SJSA1 (cell line): ENCODE measurements at regions not wholly inside any gene's neighbourhood (a gene's known extent, or its start where the extent isn't known, plus 50 kb on each side); places are given as distances from the start of the nearest gene placed in this dataset.
"Not testable (repeated sequence)": the region's sequence is repeated elsewhere in the genome, so short reads cannot be mapped to it uniquely, and the experiment has no call there.

Experiments used
- DNase-seq, 2 experiments: peaks; one replicate each; pipeline ENCODE4 v3.0.0-alpha.2; 2015 to 2020; ENCODE audit warnings: low spot score in 2 of 2, low read depth in 1 of 2
- H3K27ac ChIP-seq: fragments of 250-450 bp; sonication (Bioruptor Pico); 2 replicates; pipeline ENCODE4 v1.5.1; 2020; ENCODE audit warnings: mild to moderate bottlenecking, moderate library complexity
- H3K27me3 ChIP-seq: fragments of 250-450 bp; sonication (Bioruptor Pico); replicated peaks from 2 replicates; pipeline ENCODE4 v1.5.1; 2020; ENCODE audit warnings: mild to moderate bottlenecking, moderate library complexity
- H3K36me3 ChIP-seq: fragments of 250-450 bp; sonication (Bioruptor Pico); 2 replicates; pipeline ENCODE4 v1.5.1; 2020; ENCODE audit warnings: mild to moderate bottlenecking
- H3K4me1 ChIP-seq: fragments of 250-450 bp; sonication (Bioruptor Pico); replicated peaks from 2 replicates; pipeline ENCODE4 v1.6.1; 2021; ENCODE audit warnings: mild to moderate bottlenecking
- H3K4me3 ChIP-seq: fragments of 250-450 bp; sonication (Bioruptor Pico); 2 replicates; pipeline ENCODE4 v1.5.1; 2020; ENCODE audit warnings: mild to moderate bottlenecking
- H3K9me3 ChIP-seq: fragments of 250-450 bp; sonication (Bioruptor Pico); replicated peaks from 2 replicates; pipeline ENCODE4 v1.5.1; 2020; ENCODE audit warnings: mild to moderate bottlenecking

DNA sequence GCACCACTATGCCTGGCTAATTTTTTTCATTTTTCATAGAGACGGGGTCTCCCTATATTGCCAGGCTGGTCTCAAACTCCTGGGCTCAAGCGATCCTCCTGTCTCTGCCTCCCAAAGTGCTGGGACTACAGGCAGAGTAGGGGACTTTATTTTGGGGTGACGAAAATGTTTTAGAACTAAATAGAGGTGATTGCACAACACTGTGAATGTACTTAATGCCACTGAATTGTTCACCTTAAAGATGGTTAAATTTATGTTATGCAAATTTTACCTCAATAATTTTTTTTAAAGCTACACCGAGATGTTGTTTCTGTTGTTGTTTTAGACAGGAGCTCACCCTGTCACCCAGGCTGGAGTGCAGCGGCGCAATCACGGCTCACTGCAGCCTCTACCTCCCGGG, 111.9 kb upstream of the SEC14L1 start:
- H3K4me1 ChIP-seq, result no peaks in the 10 kb centered on the region
- no peaks in the 10 kb centered on the region for H3K27me3 ChIP-seq
- no peaks in the 10 kb centered on the region for H3K36me3 ChIP-seq
- H3K27ac ChIP-seq, result no peak overlapping the region
- H3K4me3 ChIP-seq, result no peak overlapping the region
- peaks cover 11% of the 10 kb centered on the region for H3K9me3 ChIP-seq
- DNase-seq, result no peak

- no peak overlapping the region for H3K4me3 ChIP-seq
- peaks cover 8% of the 10 kb centered on the region for H3K9me3 ChIP-seq
- no peaks in the 10 kb centered on the region for H3K4me1 ChIP-seq
- no peak overlapping the region for H3K27ac ChIP-seq
- H3K36me3 ChIP-seq, result no peaks in the 10 kb centered on the region
- DNase-seq, result no peak
- no peaks in the 10 kb centered on the region for H3K27me3 ChIP-seq
Observed at GRCh38 chr17:77032929-77033328, 107.8 kb upstream of the SEC14L1 start.

GRCh38 chr17:77033892-77034404, 106.8 kb upstream of the SEC14L1 start:
- Histone ChIP-seq H3K27ac (no peak overlapping the region), H3K9me3 (peaks cover 8% of the 10 kb centered on the region), H3K4me3 (no peak overlapping the region), H3K4me1 (no peaks in the 10 kb centered on the region), H3K27me3 (no peaks in the 10 kb centered on the region), H3K36me3 (no peaks in the 10 kb centered on the region)
- DNase-seq, result no peak

DNA sequence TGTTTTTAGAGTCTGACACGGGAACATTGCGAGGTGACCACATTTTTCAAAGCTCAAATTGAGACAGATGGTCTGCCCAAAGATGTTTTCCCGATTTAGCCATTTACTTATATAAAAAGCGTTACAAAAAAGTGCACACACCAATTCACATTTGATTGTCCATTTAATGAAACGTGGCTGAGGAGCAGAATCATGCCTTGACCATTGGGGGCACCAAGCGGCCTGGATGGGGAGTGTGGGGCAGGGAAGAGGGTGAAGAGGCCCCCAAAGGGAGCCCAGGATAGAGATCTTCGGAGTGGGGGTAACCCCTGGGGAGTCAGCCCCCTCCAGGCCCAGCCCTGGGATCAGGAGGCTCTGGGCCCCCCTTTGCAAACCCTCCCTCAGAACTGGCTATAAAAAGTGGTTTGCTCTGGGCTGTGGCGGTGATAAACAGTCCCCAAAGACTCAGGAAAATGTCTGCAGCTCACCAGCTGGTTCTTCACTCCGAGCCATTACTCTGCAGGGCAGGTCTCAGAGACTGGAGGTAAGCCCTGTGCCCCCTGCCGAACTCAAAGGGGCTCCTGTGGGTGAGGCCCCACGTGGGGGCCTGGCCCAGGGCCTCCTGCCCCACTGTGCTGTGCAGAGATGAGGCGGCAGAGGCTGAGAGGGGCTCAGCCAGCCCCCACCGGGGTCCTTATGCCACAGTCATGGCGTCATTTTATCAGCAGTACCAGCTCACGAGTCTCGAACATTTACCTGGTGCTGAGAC, 105.9 kb upstream of the SEC14L1 start:
- no peaks in the 10 kb centered on the region for H3K36me3 ChIP-seq
- peaks cover 8% of the 10 kb centered on the region for H3K9me3 ChIP-seq
- H3K27me3 ChIP-seq, result no peaks in the 10 kb centered on the region
- no peak overlapping the region for H3K27ac ChIP-seq
- DNase-seq, result no peak
- no peaks in the 10 kb centered on the region for H3K4me1 ChIP-seq
- no peak overlapping the region for H3K4me3 ChIP-seq

DNA sequence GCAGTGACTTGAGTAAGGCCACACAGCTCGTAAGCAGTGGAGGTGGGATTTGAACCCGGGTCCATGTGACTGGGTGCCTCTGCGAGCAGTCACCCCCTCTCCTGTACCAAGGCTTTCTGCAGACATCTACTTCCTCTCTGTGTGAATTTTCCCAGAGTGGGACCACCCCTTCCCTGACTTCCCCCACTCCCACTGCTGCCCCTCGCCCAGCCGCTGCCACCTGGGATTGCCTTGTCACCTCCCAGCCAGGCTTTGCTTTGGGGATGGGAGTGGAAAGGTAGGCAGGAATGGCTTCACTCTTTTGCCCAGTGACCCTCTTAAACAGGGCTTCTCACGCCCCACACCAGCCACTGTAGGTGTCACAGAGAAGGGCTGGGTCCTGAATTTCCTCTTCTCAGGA, 105.2 kb upstream of the SEC14L1 start:
- DNase-seq, result no peak
- no peaks in the 10 kb centered on the region for H3K27me3 ChIP-seq
- peaks cover 8% of the 10 kb centered on the region for H3K9me3 ChIP-seq
- no peak overlapping the region for H3K4me3 ChIP-seq
- no peak overlapping the region for H3K27ac ChIP-seq
- no peaks in the 10 kb centered on the region for H3K4me1 ChIP-seq
- no peaks in the 10 kb centered on the region for H3K36me3 ChIP-seq

DNA sequence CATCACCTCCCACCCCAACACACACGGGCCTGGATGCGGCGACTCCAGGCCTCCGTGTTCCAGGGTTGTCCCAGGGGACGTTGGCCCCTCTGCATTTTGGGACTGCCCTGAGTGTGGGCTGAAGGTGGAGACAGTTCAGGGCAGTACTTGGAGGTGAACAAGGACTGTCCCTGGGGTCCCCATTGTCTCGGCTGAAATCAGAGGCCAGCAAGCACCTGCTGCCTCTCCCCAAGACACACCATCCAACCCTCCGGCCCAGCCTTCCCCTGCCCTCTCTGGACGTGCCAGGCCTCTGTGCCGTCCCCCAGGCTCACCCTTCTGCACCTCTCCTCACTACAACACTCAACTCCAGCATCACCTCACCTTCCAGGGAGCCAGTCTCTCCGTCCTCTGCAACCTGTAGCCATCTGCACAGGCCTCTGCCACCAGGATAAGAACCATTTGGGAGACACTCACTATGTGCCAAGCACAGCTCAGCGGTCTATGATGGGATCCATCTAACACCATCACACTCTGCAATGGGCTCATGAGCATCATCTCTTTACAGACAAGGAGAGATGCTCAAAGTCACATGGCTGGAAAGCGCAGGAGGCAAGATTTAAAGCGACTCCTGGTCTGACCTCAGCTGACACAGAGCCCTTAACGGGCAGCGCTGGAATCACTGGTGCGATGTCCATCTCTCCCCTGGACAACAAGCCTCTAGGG, 104.5 kb upstream of the SEC14L1 start:
- H3K36me3 ChIP-seq, result no peaks in the 10 kb centered on the region
- H3K4me1 ChIP-seq, result peaks cover 7% of the 10 kb centered on the region
- H3K4me3 ChIP-seq, result no peak overlapping the region
- no peak for DNase-seq
- peaks cover 8% of the 10 kb centered on the region for H3K9me3 ChIP-seq
- H3K27me3 ChIP-seq, result no peaks in the 10 kb centered on the region
- H3K27ac ChIP-seq, result no peak overlapping the region

- H3K9me3 ChIP-seq, result peaks cover 2% of the 10 kb centered on the region
- no peaks in the 10 kb centered on the region for H3K27me3 ChIP-seq
- H3K36me3 ChIP-seq, result no peaks in the 10 kb centered on the region
- no peak overlapping the region for H3K27ac ChIP-seq
- peaks cover 11% of the 10 kb centered on the region for H3K4me1 ChIP-seq
- H3K4me3 ChIP-seq, result no peak overlapping the region
- DNase-seq, result no peak
Observed at GRCh38 chr17:77036841-77037381, 103.9 kb upstream of the SEC14L1 start.

- H3K9me3 ChIP-seq, result no peaks in the 10 kb centered on the region; the same call in 1 of the 2 replicates
- H3K27ac ChIP-seq, result no peak overlapping the region
- no peak overlapping the region for H3K4me3 ChIP-seq
- no peaks in the 10 kb centered on the region for H3K36me3 ChIP-seq
- H3K4me1 ChIP-seq, result peaks cover 21% of the 10 kb centered on the region
- no peak for DNase-seq
- no peaks in the 10 kb centered on the region for H3K27me3 ChIP-seq
Observed at GRCh38 chr17:77037943-77038342, 102.8 kb upstream of the SEC14L1 start.

- H3K27ac ChIP-seq, result no peak overlapping the region
- H3K36me3 ChIP-seq, result no peaks in the 10 kb centered on the region
- no peak for DNase-seq
- peaks cover 28% of the 10 kb centered on the region for H3K4me1 ChIP-seq
- no peak overlapping the region for H3K4me3 ChIP-seq
- H3K9me3 ChIP-seq, result no peaks in the 10 kb centered on the region; the same call in 1 of the 2 replicates
- no peaks in the 10 kb centered on the region for H3K27me3 ChIP-seq
Observed at GRCh38 chr17:77038884-77039555, 101.7 kb upstream of the SEC14L1 start.

DNA sequence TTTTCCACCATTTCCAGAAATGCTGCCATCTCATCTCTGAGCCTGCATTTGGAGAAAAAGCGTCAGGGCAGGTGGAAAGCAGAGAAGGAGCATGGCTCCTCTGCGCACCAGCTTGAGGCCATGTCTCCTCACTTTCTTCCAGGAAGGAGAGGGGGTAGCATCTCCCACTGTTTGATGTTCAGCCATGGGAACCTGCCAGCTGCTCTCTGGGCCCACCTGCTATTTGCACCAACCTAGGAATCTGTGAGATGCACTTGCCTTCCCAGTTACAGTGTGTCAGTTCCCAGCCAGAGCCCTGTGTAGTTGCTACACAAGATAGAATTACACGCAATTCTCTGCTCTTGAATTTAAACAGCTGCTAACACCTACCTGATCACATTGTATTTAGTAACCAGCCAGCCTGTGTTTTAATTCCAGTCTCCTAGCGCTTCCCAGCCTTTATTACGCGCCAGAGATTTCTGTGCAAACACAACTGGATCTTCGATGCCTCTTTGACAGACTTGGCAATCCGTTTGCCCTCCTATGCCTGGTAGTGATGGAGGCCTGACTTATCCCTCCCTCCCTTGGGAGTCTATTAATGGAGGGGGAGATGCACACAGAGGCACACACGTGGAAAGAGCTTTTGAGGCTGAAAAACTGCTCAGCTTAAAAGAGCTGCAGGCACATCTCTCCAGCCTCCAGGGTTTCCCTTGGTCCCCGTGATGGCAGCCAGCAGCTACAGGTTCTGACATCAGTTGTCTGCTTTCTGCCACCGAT, 98.1 kb upstream of the SEC14L1 start:
- H3K27me3 ChIP-seq, result no peaks in the 10 kb centered on the region
- no peak overlapping the region for H3K4me3 ChIP-seq
- 0 out of 2 replicates have a peak overlapping the region, but pooled peaks have one; percentile 11 for H3K27ac ChIP-seq
- no peak for DNase-seq
- H3K4me1 ChIP-seq, result peaks cover 40% of the 10 kb centered on the region
- H3K9me3 ChIP-seq, result no peaks in the 10 kb centered on the region; the same call in 1 of the 2 replicates
- H3K36me3 ChIP-seq, result no peaks in the 10 kb centered on the region

- Histone ChIP-seq H3K27ac (peak overlapping the region; percentile 21), H3K4me3 (no peak overlapping the region), H3K36me3 (no peaks in the 10 kb centered on the region), H3K9me3 (no peaks in the 10 kb centered on the region; the same call in 1 of the 2 replicates), H3K27me3 (no peaks in the 10 kb centered on the region), H3K4me1 (peaks cover 40% of the 10 kb centered on the region)
- peak in 1 of 2 experiments; percentile 43 for DNase-seq
Observed at GRCh38 chr17:77045441-77046041, 95.2 kb upstream of the SEC14L1 start.

GRCh38 chr17:77049440-77049839, 91.3 kb upstream of the SEC14L1 start:
- Histone ChIP-seq H3K9me3 (no peaks in the 10 kb centered on the region; the same call in 1 of the 2 replicates), H3K36me3 (no peaks in the 10 kb centered on the region), H3K27me3 (no peaks in the 10 kb centered on the region), H3K4me1 (peaks cover 12% of the 10 kb centered on the region), H3K27ac (no peak overlapping the region), H3K4me3 (no peak overlapping the region)
- DNase-seq, result no peak

GRCh38 chr17:77050901-77051300, 89.9 kb upstream of the SEC14L1 start:
- H3K36me3 ChIP-seq, H3K27me3 ChIP-seq, H3K9me3 ChIP-seq, H3K4me3 ChIP-seq, DNase-seq, H3K27ac ChIP-seq: not testable (repeated sequence)
- peaks cover 11% of the 10 kb centered on the region for H3K4me1 ChIP-seq
